DMS153 treated with DMSO at 0.1 percent for 48 hours (cell line): ENCODE measurements at regions not wholly inside any gene's neighbourhood (a gene's known extent, or its start where the extent isn't known, plus 50 kb on each side); places are given as distances from the start of the nearest gene placed in this dataset.
"Not testable (repeated sequence)": the region's sequence is repeated elsewhere in the genome, so short reads cannot be mapped to it uniquely, and the experiment has no call there.

ENCODE experiments used
- DNase-seq: peaks from one replicate; lab custom pipeline; 2025; ENCODE audit not compliant: unreplicated experiment; lab: John Stamatoyannopoulos, UW

DNA sequence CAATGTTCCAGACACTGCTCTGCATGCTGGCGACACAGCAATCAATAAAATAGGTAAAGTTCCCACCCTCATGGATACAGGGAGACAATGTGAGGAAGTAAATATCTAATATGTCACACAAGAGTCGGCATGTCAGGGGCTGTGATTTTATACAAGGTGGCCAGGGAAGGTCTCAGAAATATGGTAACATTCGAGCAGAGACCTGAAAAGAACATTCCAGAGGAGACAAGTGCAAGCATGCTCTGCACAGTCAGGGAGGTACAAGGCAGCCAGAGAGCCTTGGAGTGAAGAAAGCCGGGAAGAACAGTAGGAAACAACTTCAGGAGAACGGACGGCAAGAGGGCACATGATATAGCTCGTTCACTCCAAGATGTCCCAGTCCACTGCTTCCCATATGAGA, 89.2 kb upstream of the ZNF462 start:
- no peak for DNase-seq

DNA sequence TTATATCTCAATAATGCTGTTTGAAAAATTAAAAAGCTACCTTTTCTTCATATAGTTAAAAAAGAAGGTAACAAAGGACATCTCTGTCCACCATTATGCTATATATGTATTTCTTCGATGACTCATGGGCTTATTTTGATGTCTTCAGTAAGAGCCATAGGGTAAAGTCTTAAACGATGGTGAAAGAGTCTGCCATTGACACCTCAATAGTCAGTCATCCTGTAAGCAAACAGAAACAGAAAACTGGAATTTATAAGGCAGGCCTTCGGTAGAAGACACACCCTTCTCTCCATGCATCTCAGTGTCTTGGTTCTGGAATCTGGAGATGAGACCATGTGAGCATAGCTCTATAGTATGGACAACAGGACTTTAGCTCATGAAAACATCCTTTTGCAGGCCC, 87.0 kb upstream of the ZNF462 start:
- DNase-seq = no peak

DNA sequence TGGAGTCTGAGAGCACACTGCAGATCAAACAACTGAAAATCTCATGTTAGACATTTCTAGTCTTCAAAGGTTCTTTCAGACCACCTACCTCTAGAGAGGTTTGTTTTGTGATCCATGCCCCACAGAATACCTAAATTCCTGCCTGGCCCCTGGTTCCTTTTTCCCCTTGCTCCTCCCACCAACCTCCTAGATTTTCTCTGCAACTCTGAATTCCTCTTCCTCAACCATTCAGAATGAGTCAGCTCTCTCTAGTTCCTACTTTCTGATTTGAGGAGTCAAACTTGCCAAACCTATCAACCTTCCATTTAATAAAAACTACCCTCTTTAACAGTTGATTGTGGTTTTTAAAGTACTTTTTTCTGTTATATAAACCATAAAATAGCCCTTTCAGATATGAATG, 83.2 kb upstream of the ZNF462 start:
- DNase-seq = no peak

DNA sequence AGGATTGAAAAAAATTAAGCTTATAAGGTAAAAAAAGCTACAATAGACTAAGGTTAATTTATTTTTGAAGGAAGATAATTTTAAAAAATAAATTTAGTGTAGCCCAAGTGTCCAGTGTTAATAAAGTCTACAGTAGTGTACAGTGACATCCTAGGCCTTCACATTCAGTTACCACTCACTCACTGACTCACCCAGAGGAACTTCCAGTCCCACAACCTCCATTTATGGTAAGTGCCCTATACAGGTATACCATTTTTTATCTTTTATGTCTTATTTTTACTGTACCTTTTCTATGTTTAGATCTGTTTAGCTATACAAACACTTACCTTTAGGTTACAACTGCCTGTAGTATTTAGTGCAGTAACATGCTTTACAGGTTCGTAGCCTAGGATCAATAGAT, 79.8 kb upstream of the ZNF462 start:
- DNase-seq = no peak

DNA sequence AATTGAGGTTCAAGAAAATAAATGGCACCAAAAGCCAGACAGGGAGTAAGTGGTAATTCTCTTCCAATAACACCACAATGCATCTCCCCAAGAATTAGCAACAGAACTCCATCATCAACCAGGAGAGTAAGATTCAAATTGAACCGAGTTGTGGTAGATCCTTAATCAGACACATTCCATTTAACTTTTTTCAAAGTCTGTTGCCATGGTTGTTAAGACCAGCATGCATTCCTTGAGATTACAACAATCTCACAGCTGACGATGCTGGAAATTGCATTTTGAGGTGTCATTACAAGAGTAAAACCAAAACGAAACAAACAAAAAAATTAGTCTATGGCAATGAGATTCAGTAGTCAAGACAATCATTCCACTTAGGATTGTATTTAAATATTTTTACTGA, 78.9 kb upstream of the ZNF462 start:
- DNase-seq = no peak

DNA sequence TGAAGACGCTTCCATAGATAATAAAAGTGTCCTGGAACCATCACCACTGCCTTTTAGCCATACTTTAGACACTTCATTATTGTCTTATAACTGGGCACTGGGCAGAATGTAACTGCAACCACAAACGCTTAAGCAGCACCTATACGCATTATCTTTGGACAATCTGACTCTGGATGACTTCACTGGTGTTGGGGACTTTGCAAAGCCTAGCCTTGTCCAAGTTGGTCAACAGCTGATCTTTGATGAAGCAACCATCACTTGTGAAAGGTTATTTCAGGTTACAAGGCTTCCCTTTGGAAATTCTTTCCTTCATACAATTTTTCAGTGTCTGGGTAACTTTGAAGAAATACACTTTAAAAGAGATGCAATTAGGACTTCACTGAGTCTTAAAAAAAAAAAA, 77.8 kb upstream of the ZNF462 start:
- no peak for DNase-seq

DNA sequence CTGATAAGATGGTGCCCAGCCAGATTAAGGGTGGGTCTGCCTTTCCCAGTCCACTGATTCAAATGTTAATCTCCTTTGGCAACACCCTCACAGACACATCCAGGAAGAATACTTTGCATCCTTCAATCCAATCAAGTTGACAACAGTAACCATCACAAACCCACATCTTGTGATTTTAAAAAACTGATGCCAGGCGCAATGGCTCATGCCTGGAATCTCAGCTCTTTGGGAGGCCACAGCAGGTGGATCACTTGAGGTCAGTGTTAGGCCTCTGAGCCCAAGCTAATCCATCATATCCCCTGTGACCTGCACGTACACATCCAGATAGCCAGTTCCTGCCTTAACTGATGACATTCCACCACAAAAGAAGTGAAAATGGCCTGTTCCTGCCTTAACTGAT, 74.9 kb upstream of the ZNF462 start:
- DNase-seq = not testable (repeated sequence)

DNA sequence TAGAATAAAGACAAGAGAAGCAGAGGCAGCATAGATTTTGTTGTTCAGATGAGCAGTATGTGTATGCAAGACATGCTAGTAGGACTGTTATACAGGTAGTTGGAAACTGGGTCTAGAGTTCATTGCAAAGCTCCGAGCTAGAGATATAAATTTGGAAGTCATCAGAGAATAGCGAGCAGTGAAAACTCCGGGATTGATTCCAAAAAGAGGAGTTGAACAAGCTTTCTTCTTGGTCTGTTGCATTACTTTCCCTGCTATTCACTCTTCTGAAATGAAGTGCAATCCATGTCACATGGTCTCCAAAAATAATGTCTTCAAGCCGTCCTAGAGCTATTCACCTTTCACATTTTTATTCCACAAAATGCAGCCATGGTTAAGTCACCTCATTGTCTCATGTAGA, 67.9 kb upstream of the ZNF462 start:
- DNase-seq = no peak

DNA sequence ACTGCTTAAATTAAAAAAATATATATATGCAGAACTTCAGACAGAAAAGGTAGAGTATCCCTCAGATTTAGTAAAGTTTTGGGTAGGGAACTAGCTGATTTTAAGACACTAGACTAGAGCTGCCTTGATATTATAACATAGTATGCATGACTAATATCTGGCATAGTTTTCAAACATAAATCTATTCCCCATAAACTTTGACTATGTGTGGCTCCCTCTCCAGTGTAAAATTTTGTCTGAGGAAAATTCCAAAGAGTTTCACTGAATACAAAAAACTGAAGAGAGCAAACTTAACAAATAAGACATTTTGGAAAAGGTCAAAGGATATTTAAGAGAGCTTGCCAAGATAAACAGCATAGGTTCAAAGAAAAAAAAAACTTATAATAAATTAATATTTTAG, 66.2 kb upstream of the ZNF462 start:
- DNase-seq = no peak

DNA sequence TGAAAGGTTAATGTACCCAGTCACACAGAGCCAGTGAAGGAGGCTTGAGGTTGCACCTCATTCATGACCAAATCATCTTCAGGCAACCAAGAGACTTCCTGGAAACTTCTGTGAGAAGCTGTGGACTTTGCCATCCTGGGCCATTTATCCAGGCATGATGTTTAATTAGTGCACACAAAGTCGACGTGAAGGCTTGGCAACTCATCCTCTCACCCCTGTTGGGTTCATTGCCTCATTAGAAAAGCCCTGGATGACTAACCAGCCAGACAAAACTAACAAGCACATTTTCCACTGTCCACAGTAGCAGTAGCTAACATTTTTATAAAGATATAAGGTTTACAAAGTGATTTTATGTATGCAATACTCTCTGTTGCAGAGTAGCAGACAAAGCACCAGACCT, 65.7 kb upstream of the ZNF462 start:
- DNase-seq = no peak

DNA sequence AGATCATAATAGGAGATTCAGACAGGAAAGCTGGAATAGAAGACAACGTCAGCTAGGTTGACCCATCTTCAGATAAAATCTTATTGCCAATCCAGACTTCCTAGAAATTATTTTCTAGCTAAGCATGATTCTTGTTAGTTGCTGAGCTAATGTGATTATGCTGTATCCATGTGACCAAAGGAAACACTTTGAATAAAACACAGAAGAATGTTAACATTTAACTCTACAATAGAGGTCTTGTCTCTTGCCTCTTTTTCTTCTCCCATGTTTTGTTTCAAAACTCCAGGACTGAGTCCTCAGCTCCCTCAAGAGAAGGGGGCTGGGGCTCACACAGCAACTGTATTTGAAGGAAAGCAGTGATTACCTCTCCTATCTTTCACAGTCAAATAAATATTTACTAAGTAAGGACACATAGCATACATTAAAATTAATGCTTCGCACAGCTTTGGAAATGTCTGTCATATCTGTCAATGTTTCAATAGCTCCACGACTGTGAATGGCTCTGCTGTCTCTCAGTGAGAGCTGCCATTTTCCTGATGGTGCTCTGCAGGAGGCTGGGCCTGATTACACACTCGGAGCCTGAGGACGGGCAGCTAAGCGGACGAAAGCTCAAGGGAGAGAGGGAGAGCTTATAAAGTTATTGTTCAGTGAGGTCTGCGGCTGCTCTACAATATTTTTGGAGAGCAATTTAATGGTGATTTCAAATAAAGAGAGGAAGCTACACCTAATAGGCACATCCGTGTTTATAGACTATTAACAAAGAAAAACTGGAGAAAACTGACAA, 64.8 kb upstream of the ZNF462 start:
- peak; percentile 9 for DNase-seq

DNA sequence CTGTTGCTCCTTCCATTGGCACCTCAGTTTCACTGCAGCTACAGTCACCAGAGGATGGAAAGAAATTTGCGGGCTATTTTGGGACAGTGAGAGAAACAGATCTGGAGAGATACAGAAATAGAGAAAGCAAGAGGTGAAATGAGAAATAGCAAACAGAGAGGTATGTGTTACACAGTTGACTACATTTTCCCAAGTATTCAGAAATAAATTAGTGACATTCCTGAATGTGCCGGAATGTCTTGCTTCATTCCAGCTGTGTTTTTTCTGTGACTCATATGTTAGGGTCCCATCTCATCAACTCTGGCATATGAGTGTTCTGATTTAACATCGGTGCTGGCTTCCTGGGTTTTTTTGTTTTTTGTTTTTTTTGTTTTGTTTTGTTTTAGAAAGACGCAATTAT, 63.8 kb upstream of the ZNF462 start:
- no peak for DNase-seq

DNA sequence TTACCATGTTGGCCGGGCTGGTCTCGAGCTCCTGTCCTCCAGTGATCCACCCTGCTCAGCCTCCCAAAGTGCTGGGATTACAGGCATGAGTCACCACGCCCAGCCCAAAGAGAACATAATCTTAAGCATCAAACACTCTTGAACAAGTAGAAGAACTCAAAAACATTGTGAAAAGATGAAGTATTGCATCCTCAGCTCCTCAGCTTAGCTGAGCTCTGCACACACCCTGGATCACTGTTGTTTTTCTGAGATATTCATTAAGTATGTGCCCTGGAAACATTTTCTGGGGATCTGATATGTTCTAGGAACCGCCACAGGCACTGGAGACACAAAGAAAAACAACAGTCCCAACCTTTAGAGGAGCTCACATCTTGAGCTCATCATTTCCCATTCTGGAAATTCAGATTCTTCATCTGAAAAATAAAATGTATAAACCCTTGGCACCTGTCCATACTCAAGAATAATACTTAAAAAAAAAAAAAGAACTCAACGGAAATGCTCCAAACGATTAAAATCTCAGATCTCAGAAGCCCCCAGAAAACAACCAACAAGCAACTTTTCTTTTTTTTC, 62.2 kb upstream of the ZNF462 start:
- DNase-seq = no peak

DNA sequence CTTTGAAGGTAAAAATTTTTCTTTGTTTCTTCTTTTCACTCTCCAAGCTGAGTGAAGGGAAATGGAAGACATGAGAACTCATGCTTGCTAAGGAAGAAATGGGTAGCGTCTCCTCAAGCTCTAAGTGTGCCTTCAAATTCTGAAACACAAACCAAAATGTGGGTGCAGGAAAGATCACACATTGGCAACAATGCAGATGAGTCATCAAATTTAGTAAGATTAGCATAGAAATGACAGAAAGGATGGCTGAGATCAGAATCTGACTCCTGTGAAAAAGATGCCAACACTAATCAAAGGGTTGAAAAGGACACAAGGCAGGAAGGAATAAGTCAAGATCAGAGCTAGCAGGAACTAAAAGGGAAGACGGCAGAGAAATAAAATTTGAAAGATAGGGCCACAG, 61.1 kb upstream of the ZNF462 start:
- no peak for DNase-seq
